ENCODE measurements at regions not wholly inside any gene's neighbourhood (a gene's known extent, or its start where the extent isn't known, plus 50 kb on each side); places are given as distances from the start of the nearest gene placed in this dataset.

DNA sequence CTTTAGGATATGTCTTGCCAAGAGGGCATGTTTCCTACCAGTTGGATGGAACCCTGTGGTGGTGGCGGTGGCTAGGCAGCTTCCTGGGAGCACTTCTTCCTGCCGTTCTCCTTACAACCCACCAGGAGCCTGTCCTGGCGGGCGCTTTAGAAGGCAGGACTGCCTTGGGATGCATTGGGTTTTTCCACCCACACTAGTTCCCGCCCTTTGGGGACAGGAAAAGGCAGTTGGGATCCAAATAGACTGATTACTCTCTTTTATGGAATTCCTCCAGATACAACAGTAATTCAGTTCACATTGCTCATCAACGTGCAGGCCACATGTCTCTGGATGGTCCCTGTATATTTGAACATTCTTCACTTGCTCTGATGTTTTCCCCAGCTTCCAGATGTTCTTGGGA, 305.7 kb upstream of the SSTR1 start:
- no peak for DNase-seq

- DNase-seq, result peak; percentile 39
Measured at GRCh38 chr14:37903343-37904191, 304.1 kb upstream of the SSTR1 start.

GRCh38 chr14:37924622-37925021, 283.1 kb upstream of the SSTR1 start:
- no peak for DNase-seq

- no peak for DNase-seq
Measured at GRCh38 chr14:37932008-37932407, 275.7 kb upstream of the SSTR1 start.

DNA sequence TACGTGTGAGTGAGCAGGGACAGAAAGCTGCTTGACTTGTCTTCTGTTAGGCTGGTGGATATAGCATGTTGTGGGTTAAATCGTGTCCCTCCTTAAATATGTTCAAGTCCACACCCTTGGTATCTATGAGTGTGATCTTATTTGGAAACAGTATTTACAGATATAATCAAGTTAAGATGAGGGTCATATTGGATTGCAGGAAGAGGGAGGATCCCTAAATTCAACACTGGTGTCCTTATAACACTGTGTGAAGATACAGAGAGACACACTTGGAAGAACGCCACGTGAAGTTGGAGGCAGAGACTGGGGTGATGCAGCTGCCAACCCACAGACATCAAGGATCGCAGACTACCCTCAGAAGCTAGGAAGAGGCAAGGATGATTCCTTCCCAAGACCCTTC, 275.2 kb upstream of the SSTR1 start:
- no peak for DNase-seq

GRCh38 chr14:37936971-37937370, 270.7 kb upstream of the SSTR1 start:
- DNase-seq, result no peak

DNA sequence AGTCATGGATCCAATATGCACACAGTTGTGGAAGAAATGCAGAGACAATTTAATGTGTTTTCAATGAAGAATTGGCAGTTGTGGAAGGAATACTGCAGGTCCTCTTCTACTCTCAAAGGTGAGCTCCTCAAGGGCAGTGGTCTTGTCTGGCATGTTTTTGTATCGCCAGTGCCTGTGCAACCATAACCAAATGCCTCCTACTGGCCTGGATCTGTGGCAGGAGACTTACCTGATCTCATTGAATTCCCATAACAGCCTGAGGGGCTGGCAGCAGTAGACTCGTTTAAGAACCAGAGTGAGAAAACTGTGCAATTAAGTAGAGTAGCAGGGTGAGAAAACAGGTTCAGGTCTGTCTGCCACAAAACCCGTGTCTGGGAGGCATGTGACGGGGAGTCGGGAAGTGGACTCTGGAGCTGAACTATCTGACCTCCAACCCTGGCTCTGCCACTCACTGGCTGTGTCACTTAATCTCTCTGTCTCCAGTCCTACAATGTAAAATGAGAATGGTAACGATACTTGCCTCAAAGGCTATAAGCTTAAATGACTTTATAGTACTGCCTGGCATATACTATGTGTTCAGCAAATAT, 268.2 kb upstream of the SSTR1 start:
- DNase-seq, result no peak

DNA sequence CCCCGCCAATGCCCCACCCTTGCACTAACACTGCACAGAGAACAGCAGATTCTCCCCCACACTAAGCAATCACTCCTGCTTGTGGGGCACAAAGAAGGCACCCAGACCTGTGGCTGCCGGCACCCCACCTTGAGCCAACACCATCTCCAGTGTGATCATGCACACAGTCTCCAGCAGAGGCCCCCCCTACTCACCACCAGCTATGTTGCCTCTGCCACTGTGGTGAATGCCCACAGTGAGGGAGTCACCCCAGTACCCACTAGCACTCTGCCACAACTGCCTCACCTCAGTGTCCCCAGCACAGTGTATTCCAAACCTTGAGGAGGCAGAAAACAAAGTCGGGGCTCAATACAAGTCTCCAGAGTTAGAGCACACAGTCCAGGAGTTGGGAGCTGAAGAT, 261.7 kb upstream of the SSTR1 start:
- DNase-seq, result no peak

GRCh38 chr14:37946819-37947218, 260.9 kb upstream of the SSTR1 start:
- no peak for DNase-seq

- no peak for DNase-seq
Measured at GRCh38 chr14:37948266-37948665, 259.4 kb upstream of the SSTR1 start.

DNA sequence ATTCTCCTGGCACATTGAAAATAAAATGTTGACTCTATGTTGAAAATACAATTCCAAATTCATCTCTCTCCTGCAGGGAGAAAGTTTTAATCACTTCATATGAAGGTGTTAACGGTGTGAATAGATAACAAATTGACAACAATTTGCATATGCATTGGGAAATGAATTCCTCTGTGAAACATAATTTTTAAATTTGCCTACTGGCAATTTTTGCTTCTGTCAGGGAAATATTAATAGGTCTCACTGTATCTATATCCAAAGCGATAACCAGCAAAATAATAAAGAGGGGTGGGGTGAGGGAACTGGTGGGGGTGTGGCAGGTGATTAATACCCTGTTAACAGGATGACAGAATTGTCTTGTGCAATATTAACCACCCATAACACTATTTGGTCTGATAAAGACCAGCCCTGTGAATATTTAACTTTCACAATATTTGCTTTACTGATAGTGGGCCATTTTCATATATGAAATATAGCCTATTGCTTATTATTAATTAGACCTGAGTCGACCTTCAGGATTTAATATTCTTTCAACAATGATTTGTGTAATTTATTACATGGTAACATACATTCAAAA, 239.0 kb upstream of the SSTR1 start:
- no peak for DNase-seq

DNA sequence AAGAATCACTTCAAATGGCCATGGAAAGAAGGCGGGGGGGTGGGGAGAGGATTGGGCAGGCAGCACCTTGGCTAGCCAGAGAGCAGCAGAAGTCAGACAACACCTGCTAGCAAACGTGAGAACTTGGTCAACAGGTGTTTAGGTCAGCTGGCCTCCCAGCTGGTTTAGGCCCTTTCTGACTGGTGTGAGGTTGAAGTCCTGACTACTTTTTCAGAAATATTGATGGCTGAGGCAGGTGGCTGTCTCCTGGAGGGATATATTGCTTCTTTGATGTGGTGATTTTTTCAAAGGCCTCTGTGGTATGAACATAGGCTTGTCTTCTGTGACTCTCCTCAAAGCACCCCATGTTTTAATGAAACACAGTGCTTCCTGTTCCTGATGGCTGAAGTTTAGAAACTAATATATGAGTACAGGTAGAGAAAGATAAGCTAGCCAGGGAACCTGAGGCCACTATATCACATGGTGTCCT, 238.2 kb upstream of the SSTR1 start:
- no peak for DNase-seq

DNA sequence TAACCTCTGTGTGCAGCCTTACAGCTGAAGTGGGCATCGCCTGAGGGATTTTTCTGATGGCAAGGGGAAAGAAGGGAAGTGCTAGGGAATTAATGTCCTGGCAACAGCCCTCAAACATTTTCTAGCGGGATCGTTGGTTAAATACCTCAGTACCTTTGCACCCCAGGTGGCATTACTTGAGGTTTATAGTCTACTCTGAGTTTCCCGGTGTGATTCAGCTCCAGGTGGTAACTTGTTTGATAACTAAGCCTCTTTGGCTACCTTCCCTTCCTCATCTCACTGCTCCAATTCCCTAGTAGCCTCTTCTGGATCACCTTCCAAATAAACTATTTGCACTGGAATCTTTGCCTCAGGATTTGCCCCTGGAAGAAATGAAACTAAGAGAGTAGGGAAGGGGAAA, 237.0 kb upstream of the SSTR1 start:
- no peak for DNase-seq

GRCh38 chr14:37972941-37973887, 234.5 kb upstream of the SSTR1 start:
- no peak for DNase-seq

- no peak for DNase-seq
Measured at GRCh38 chr14:37974421-37974820, 233.3 kb upstream of the SSTR1 start.

DNA sequence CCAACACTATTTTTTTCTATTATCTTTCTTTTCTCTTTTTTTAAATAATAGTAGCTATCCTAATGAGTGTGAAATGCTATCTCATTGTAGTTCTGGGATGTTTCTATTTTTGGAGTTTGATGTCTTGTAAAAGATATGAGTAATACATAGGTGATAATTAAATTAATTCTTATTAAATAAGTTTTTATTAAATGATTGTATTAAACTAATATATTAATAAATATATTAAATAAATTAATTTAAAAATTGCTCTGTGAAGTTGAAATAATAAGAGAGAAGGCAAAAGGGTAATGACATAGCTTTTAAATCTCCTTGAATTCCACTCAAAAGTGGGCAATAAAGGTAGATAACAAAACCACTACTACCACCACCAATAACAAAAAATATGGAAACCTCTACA, 230.2 kb upstream of the SSTR1 start:
- no peak for DNase-seq

DNA sequence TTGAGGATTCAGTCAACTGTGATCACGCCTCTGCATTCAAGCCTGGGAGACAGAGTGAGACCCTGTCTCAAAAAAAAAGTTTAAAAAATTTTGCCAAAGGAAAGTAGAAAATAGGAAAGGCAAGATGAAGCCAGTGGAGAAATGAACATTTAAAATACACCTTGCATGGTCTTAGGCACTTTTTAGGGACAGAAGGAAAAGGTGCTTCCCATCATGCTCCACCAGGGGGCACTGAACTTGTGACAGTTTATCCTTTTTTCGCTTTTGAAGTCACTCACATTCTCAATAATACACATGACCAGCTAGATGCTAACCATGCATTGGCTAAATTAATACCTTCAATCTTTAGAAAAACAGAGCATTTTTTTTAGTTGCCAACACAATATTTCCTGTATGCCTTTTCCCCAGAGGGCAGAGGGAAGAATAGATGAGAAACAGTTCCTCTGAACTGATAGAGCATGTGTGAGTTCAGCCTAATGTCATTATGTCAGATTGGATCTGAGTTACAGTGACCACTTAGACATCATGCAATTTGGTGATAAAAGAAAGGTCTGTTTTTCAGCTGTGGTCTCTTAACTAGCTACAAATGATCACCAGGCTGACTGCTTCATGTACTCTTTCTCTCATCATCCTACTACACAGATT, 221.8 kb upstream of the SSTR1 start:
- no peak for DNase-seq

DNA sequence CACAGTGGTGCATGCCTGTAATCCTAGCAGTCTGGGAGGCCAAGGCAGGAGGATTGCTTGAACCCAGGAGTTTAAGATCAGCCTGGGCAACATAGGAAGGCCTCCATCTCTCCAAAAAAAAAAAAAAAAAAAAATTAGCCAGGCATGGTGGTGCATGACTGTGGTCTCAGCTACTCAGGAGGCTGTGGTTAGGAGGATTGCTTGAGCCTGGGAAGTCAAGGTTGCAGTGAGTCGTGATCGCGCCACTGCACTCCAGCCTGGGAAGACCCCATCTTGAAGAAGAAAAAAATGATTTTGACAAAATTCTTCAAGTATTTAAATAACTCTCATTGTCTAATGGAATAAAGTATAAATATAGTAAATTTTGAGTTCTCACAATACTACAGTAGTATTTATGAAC, 219.2 kb upstream of the SSTR1 start:
- DNase-seq, result no peak

DNA sequence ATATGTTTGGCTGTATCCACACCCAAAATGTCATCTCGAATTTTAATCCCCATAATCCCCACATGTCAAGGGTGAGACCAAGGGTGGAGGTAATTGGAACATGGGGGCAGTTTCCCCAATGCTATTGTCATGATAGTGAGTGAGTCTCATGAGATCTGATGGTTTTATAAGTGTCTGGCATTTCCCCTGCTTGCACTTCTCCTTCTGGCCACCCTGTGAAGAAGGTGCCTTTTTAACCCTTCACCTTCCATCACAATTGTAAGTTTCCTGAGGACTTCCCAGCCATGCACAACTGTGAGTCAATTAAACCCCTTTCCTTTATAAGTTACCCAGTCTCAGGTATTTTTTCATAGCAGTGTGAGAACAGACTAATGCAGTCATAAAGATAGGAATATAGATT, 216.7 kb upstream of the SSTR1 start:
- DNase-seq, result no peak

- DNase-seq, result no peak
Measured at GRCh38 chr14:37992499-37992898, 215.2 kb upstream of the SSTR1 start.

- no peak for DNase-seq
Measured at GRCh38 chr14:37994846-37995372, 212.8 kb upstream of the SSTR1 start.

DNA sequence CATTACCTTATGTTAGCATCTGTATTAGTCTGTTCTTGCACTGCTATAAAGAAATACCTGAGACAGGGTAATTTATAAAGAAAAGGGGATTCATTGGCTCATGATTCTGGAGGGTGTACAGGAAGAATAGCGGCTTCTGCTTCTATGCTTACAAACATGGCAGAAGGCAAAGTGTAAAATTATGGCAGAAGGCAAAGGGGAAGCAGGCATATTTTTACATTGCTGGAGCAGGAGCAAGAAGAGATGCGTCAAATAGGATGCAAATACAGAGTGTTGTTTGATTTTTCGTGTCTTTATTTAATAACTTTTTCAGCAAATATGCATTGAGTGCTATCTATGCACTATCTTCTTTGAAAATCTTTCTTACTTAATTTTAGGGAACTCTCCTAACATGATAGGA, 210.7 kb upstream of the SSTR1 start:
- no peak for DNase-seq

Measured in NCI-H1048 (cell line).